Activated naive CD4-positive, alpha-beta T cell treated with anti-CD3 and anti-CD28 coated beads for 36 hours (primary cell): ENCODE measurements at regions not wholly inside any gene's neighbourhood (a gene's known extent, or its start where the extent isn't known, plus 50 kb on each side); places are given as distances from the start of the nearest gene placed in this dataset.
"Not testable (repeated sequence)": the region's sequence is repeated elsewhere in the genome, so short reads cannot be mapped to it uniquely, and the experiment has no call there.

Source experiments
- CTCF ChIA-PET: fragments of 350-600 bp; sonication (Branson Sonifier 250); formaldehyde crosslinking; loops from one replicate; lab custom pipeline; 2021; ENCODE audit warnings: antibody characterized with exemption; lab: Charles Lee
- DNase-seq: peaks from one replicate; pipeline ENCODE4 v3.0.0-alpha.2; 2020
- H3K27ac Mint-ChIP-seq: one replicate; pipeline ENCODE4 v1.8.0; 2021; ENCODE audit warnings: mild to moderate bottlenecking, mixed read lengths
- H3K27me3 Mint-ChIP-seq: one replicate; pipeline ENCODE4 v1.8.0; 2021; ENCODE audit warnings: low read depth, mixed read lengths
- H3K36me3 Mint-ChIP-seq: one replicate; pipeline ENCODE4 v1.8.0; 2021; ENCODE audit warnings: low read depth, mixed read lengths
- H3K4me1 Mint-ChIP-seq: one replicate; pipeline ENCODE4 v1.8.0; 2021; ENCODE audit warnings: low read depth, mixed read lengths
- H3K4me3 Mint-ChIP-seq: one replicate; pipeline ENCODE4 v1.8.0; 2021; ENCODE audit warnings: mild to moderate bottlenecking, moderate library complexity, mixed read lengths
- H3K9me3 Mint-ChIP-seq: one replicate; pipeline ENCODE4 v1.8.0; 2021; ENCODE audit warnings: mixed read lengths
- intact Hi-C: fragments of 100-400 bp; cut with micrococcal nuclease; formaldehyde crosslinking; loops from one replicate; pipeline ENCODE4 v1.15.1; 2023

GRCh38 chr6:27052082-27052730 is 195.3 kb upstream of the PRSS16 start:
- H3K27ac Mint-ChIP-seq, DNase-seq, CTCF ChIA-PET, H3K4me1 Mint-ChIP-seq, intact Hi-C loops, H3K9me3 Mint-ChIP-seq, H3K4me3 Mint-ChIP-seq, H3K36me3 Mint-ChIP-seq: not testable (repeated sequence)
- peaks cover 28% of the 10 kb centered on the region for H3K27me3 Mint-ChIP-seq

DNA sequence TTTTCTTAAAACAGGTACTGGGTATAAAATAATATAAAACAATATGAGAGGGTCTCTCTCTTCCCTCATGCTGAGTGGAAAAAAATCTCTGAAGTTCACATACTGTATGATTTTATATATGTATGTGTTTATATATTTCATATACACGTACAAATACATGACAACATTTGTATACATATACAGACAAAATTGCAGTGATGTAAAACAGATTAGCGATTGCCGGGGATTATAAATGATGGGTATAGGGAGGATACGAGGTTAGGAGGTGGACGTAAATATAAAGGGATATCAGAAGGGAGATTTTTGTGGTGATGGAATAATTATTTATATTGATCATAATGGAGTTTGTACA is 194.8 kb upstream of the PRSS16 start:
- no peak for DNase-seq
- H3K4me1 Mint-ChIP-seq: no peaks in the 10 kb centered on the region
- CTCF ChIA-PET: no interaction called here
- H3K4me3 Mint-ChIP-seq: no peak overlapping the region
- H3K9me3 Mint-ChIP-seq: no peaks in the 10 kb centered on the region
- peaks cover 23% of the 10 kb centered on the region for H3K27me3 Mint-ChIP-seq
- H3K27ac Mint-ChIP-seq: no peak overlapping the region
- intact Hi-C loops: no loop called here
- no peaks in the 10 kb centered on the region for H3K36me3 Mint-ChIP-seq

GRCh38 chr6:27053738-27054137 is 193.8 kb upstream of the PRSS16 start:
- H3K4me3 Mint-ChIP-seq: no peak overlapping the region
- no peak for DNase-seq
- intact Hi-C loops: no loop called here
- H3K9me3 Mint-ChIP-seq: no peaks in the 10 kb centered on the region
- CTCF ChIA-PET: interaction anchor here (0.5 kb wide), 1 partner anchor 22 kb away, joined by 3 read pairs; no protein-coding TSS in a partner anchor
- H3K4me1 Mint-ChIP-seq: no peaks in the 10 kb centered on the region
- H3K27ac Mint-ChIP-seq: no peak overlapping the region
- H3K36me3 Mint-ChIP-seq: no peaks in the 10 kb centered on the region
- H3K27me3 Mint-ChIP-seq: peaks cover 22% of the 10 kb centered on the region

DNA sequence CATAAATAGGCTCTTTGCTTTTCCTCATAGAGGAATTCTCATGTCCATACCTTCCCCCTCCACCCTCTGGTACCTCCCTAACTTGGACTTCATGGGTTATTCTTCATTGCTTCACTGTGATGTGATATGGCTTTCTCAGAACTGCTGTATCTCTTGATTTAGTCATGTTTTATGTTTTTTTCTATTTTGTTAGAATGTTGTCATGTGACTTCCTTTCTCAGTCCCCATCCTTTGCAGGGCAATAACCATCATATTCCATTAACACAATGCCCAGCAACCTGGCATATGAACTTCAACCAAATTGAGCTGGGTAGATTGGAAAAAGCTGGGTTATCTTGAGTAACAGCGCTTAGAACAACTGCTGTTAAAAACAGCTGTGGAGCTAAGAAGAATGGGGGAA is 190.9 kb upstream of the PRSS16 start:
- Mint-ChIP-seq H3K27me3 (peaks cover 20% of the 10 kb centered on the region), H3K9me3 (no peaks in the 10 kb centered on the region), H3K4me1 (no peaks in the 10 kb centered on the region), H3K4me3 (no peak overlapping the region), H3K36me3 (no peaks in the 10 kb centered on the region), H3K27ac (no peak overlapping the region)
- DNase-seq: no peak
- CTCF ChIA-PET: interaction anchor here (0.9 kb wide), 1 partner anchor 71 kb away, joined by 3 read pairs; no protein-coding TSS in a partner anchor
- intact Hi-C loops: no loop called here

DNA sequence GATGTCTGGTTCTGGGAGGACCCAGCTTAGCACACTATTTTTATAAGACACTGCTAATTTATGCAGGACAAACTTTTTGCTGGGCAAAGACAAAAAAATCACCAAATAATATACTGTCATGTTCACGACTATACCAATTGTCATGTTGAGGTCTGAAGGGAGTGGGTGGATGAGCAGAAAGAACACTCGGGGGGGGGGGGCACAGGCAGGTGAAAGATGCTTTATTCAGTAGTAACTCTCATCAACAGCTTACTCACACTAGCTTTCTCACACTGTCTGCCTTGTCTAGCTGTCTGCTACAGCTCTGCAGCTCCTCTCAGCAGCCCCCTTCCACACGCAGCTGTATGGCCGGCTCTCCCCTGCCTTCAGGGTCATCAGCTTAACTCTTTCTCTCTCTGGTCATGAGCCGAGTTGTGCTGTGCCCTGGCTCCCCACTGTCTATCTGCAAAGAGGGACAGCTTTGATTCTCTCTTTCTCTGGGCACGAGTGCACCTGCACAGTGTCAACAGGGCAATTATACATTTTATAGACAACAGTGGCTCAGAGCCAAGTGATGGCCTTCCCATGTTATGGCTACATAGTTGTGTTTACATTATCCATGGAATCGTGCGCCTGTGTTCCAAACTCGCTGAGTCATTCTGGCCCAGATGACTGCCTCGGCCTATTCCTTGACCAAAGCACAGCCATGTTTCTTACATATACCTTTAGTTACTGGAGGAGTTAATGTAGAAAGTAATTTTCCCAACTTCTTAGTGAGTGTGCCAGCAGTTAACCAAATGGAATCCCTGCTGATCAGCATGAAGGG is 187.7 kb upstream of the PRSS16 start:
- intact Hi-C loops: no loop called here
- H3K9me3 Mint-ChIP-seq: no peaks in the 10 kb centered on the region
- no peak overlapping the region for H3K27ac Mint-ChIP-seq
- H3K4me3 Mint-ChIP-seq: no peak overlapping the region
- peaks cover 16% of the 10 kb centered on the region for H3K27me3 Mint-ChIP-seq
- no peaks in the 10 kb centered on the region for H3K4me1 Mint-ChIP-seq
- DNase-seq: no peak
- H3K36me3 Mint-ChIP-seq: no peaks in the 10 kb centered on the region
- CTCF ChIA-PET: no interaction called here

DNA sequence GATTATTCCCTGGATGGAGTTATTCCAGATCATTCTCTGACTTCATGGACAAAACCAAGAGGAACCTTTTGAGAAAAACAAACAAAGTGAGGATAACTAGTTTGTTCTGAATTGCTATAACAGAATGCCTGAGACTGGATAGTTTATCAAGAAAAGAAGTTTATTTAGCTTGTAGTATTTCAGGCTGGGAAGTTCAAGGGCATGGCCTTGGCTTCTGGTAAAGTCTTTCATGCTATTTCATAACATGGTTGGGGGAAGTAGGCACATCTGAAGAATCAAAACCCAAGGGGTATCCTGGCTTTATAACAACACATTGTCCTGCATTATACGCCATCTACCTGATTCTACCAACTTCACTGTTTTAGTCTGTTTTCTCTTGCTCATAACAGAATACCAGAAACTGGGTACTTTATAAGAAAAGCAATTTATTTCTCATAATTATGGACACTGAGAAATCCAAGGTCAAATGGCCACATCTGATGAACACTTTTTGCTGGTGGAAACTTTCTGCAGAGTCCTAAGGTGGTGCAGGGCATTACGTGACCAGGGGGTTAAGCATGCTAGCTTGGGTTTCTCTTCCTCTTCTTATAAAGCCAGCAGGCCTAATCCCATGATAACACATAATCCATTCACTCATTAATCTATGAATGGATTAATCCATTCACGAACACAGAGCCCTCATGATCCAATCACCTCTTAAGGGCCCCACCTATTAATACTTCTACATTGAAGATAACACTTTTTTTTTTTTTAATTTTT is 186.1 kb upstream of the PRSS16 start:
- H3K4me1 Mint-ChIP-seq: no peaks in the 10 kb centered on the region
- H3K27me3 Mint-ChIP-seq: peaks cover 15% of the 10 kb centered on the region
- no peaks in the 10 kb centered on the region for H3K9me3 Mint-ChIP-seq
- DNase-seq: no peak
- H3K4me3 Mint-ChIP-seq: no peak overlapping the region
- H3K36me3 Mint-ChIP-seq: no peaks in the 10 kb centered on the region
- no peak overlapping the region for H3K27ac Mint-ChIP-seq
- CTCF ChIA-PET: interaction anchor here (0.6 kb wide), 1 partner anchor 40 kb away, joined by 3 read pairs; no protein-coding TSS in a partner anchor
- intact Hi-C loops: no loop called here

DNA sequence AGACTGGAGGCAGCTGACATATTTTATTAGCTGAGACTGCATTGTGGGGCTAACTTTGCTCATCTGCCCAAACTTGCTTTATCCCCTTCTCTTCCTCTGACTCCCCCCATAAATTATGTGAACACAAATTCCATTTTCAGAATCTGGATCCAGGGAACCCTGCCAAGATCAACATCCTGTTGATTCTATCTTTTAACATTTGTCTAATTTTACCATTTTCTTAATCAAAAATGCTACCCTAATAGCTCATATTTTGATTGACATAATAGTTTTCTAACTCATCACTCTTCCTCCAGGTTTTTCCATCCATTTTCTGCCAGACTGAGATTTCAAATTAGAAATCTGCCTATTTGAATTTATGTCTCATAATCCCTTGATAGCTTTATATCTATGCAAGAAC is 184.7 kb upstream of the PRSS16 start:
- CTCF ChIA-PET: no interaction called here
- no peak for DNase-seq
- intact Hi-C loops: no loop called here
- Mint-ChIP-seq H3K36me3 (no peaks in the 10 kb centered on the region), H3K4me3 (no peak overlapping the region), H3K27ac (no peak overlapping the region), H3K9me3 (no peaks in the 10 kb centered on the region), H3K4me1 (no peaks in the 10 kb centered on the region), H3K27me3 (peaks cover 13% of the 10 kb centered on the region)

DNA sequence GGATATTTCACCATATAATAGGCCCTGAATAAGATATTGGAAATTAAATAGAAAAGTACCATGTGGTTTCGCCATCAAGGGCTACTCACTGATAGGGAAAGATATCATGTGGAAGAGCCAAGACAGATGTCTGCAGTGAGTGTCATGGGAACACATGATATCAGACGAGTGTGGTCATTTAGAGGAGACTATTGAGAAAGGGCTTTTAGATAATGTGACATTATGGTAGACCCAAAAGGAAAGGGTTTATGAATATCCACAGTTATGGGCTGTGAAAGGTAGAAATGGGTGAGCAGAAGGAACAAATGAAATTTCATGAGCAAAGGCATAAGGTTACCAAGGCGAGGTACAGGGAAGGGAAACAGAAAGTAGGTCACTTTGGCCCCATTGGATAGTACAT is 182.3 kb upstream of the PRSS16 start:
- H3K27me3 Mint-ChIP-seq: peaks cover 13% of the 10 kb centered on the region
- intact Hi-C loops: no loop called here

DNA sequence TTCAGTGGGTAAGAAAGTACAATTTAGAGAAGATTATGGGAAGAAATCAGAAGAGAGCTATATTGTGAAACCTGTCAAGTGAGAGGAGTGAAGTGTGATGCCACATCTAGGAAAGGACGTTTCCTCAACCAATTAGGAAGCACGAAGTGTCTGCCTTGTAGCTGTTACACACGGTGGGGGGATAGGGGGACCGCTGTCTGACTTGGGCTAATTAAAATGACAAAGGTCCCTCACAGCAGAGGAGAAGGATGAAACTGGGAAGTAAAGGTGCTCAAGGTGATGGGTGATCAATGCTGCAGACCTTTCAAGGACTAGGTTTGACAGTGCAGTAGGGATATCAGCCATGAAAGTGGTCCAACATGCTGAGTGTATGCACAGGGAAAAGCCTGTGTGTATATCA is 181.1 kb upstream of the PRSS16 start:
- intact Hi-C loops: no loop called here
- Mint-ChIP-seq H3K4me1 (no peaks in the 10 kb centered on the region), H3K27me3 (peaks cover 13% of the 10 kb centered on the region), H3K4me3 (no peak overlapping the region), H3K36me3 (no peaks in the 10 kb centered on the region), H3K9me3 (no peaks in the 10 kb centered on the region), H3K27ac (no peak overlapping the region)
- no peak for DNase-seq
- CTCF ChIA-PET: no interaction called here

More for the DNA sequence above, 182.3 kb upstream of the PRSS16 start:
- no peaks in the 10 kb centered on the region for H3K9me3 Mint-ChIP-seq
- no peaks in the 10 kb centered on the region for H3K36me3 Mint-ChIP-seq
- DNase-seq: no peak
- no peak overlapping the region for H3K27ac Mint-ChIP-seq
- CTCF ChIA-PET: interaction anchor here (0.7 kb wide), 1 partner anchor 326 kb away, joined by 3 read pairs; no protein-coding TSS in a partner anchor
- no peak overlapping the region for H3K4me3 Mint-ChIP-seq
- no peaks in the 10 kb centered on the region for H3K4me1 Mint-ChIP-seq

GRCh38 chr6:27066802-27067201 is 180.7 kb upstream of the PRSS16 start:
- Mint-ChIP-seq H3K4me3 (no peak overlapping the region), H3K4me1 (no peaks in the 10 kb centered on the region), H3K27me3 (peaks cover 13% of the 10 kb centered on the region), H3K36me3 (no peaks in the 10 kb centered on the region), H3K9me3 (no peaks in the 10 kb centered on the region), H3K27ac (no peak overlapping the region)
- no peak for DNase-seq
- CTCF ChIA-PET: no interaction called here
- intact Hi-C loops: no loop called here

DNA sequence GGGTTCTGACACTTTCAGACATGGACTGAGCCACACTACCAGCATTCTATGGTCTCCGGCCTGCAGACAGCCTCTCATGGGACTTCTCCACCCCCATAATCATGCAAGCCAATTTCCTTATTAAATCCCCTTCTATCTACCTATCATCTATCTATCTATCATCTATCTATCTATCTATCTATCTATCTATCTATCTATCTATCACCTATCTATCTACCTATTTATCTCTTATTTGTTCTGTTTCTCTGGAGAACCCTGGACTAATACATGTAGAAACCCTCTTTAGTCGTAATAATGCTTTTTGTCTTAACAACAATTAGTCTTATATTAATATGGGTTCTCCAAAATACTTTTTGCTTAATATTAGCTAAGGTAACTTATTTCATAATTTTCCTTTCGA is 174.1 kb upstream of the PRSS16 start:
- Mint-ChIP-seq H3K36me3 (no peaks in the 10 kb centered on the region), H3K4me3 (no peak overlapping the region), H3K27me3 (peaks cover 11% of the 10 kb centered on the region), H3K4me1 (peaks cover under 1% of the 10 kb centered on the region), H3K9me3 (no peaks in the 10 kb centered on the region), H3K27ac (no peak overlapping the region)
- intact Hi-C loops: no loop called here
- CTCF ChIA-PET: no interaction called here
- no peak for DNase-seq

GRCh38 chr6:27076116-27076515 is 171.4 kb upstream of the PRSS16 start:
- Mint-ChIP-seq H3K27me3 (peaks cover 19% of the 10 kb centered on the region), H3K36me3 (no peaks in the 10 kb centered on the region), H3K4me1 (peaks cover 2% of the 10 kb centered on the region), H3K9me3 (no peaks in the 10 kb centered on the region), H3K27ac (no peak overlapping the region), H3K4me3 (no peak overlapping the region)
- DNase-seq: no peak
- intact Hi-C loops: loop anchor here (5.0 kb wide), 1 partner anchor 734 kb away; no protein-coding TSS in a partner anchor
- CTCF ChIA-PET: no interaction called here
